NCI-H2029 (cell line): ENCODE measurements at regions not wholly inside any gene's neighbourhood (a gene's known extent, or its start where the extent isn't known, plus 50 kb on each side); places are given as distances from the start of the nearest gene placed in this dataset.
"Not testable (repeated sequence)": the region's sequence is repeated elsewhere in the genome, so short reads cannot be mapped to it uniquely, and the experiment has no call there.

Source experiments
- DNase-seq: peaks from one replicate; lab custom pipeline; 2025; lab: John Stamatoyannopoulos, UW

DNA sequence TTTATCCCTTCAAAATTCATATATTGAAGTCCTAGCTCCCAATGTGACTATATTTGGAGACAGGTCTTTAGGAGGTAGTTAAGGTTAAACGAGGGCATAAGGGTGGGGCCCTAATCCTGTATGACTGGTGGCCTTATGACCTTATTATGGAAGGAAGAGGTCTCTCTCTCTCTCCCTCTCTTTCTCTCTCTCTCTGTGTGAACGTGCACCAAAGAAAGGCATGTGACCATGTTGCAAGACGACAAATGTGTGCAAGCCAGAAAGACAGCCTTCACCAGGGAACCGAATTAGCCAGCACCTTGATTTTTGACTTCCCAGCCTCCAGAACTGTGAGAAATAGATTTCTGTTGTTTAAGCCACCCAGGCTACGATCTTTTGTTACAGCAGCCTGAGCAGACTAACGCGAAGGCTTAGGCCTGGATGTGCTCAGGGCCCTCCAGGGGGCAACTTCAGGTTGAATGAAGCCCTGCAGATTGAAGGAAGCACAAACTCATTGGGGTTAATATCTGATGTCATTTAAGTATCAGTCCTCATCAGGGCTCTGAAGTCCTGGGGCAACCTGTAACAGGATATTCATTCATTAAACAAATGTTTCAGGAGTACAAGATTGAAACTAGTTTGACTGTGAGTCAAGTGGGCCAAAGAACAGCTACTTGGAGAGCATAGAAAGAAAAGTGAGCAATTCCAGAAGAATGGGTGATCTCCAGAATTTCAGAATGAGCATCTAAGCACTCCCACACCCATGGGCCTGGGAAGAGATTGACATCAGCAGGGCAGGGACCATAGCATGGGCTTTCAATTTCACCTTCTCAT lies 157.4 kb upstream of the TNFAIP3 start:
- DNase-seq: no peak

- no peak for DNase-seq
Observed at GRCh38 chr6:137711972-137712371, 155.1 kb upstream of the TNFAIP3 start.

GRCh38 chr6:137712587-137712986 lies 154.5 kb upstream of the TNFAIP3 start:
- no peak for DNase-seq

GRCh38 chr6:137715589-137716045 lies 151.4 kb upstream of the TNFAIP3 start:
- DNase-seq: no peak

DNA sequence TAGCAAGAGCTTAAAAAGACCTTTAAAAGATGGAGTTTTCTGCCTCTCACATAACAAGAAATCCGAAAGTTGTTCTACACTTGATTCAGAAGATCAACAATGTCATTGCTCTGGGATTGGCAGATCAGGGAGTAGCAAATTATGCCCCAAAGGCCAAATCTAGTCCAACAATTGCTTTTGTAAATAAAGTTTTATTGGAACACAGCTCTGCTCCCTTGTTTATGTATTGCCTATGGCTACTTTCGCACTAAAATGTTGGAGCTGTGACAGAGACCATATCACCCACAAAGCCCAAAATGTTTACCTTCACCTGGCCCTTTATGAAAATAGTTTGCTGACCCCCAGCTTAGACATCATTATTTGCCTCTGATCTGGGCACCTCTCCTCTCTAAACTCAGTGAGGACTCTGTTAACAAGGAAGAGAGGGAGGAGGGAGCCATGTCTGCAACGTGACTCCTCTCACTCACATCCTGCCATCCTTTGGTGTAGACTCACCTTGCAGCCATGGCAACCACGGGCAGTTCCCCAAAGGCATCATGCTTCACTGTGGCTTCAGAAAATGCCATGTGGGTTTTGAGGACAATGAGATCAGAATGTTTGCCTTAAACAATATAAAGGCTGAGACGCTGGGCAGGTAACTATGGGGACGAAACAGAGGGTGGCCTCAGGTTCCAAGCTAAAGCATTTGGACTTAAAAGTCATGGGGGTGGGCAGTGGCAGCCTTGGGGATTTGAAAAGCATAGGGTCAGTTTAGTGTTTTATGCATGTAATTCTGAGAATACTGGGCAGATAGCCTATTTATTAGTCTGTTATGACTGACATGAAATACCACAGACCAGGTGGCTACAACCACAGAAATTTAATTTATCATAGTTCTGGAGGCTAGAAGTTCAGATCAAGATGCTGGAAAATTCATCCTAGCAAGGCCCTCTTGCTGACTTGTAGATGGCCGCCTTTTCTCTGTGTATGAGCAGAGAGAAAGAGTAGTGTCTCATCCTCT lies 149.7 kb upstream of the TNFAIP3 start:
- DNase-seq: peak; percentile 81

DNA sequence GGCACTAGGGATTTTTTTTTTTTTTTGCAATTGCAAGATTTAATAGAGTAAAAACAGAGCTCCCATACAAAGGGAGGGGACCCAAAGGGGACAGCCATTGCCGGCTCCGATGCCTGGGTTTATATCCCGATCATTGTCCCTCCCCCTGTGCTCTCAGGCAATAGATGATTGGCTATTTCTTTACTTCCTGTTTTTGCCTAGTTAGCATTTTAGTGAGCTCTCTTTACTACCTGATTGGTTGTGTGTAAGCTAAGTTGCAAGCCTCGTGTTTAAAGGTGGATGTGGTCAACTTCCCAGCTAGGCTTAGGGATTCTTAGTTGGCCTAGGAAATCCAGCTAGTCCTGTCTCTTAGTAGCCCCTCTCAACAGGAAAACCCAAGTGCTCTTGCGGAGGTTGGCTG lies 148.2 kb upstream of the TNFAIP3 start:
- not testable (repeated sequence) for DNase-seq

DNA sequence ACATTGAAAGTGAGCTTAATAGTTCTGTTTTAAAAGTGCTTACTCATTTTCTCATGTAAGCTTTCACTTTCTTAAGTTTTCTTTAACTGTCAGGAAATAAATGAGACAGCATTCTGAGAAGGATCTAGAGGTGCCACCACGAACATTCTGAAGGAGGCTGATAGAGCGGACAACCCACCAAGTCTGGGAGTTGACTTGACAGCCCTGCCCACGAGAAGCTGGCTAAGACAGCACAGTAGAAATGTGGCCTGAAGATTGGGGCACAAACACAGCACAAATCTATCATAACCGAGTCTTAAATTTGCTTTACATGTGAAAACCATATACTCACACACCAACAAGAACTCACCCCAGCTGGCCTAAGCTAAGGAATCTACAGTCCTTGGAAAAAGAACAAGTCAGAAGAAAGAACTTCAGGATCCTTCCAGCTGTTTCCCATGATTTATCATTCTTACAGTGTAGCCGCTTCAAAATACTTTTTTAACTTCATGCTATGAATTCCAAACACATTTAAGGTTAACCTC lies 144.2 kb upstream of the TNFAIP3 start:
- no peak for DNase-seq

DNA sequence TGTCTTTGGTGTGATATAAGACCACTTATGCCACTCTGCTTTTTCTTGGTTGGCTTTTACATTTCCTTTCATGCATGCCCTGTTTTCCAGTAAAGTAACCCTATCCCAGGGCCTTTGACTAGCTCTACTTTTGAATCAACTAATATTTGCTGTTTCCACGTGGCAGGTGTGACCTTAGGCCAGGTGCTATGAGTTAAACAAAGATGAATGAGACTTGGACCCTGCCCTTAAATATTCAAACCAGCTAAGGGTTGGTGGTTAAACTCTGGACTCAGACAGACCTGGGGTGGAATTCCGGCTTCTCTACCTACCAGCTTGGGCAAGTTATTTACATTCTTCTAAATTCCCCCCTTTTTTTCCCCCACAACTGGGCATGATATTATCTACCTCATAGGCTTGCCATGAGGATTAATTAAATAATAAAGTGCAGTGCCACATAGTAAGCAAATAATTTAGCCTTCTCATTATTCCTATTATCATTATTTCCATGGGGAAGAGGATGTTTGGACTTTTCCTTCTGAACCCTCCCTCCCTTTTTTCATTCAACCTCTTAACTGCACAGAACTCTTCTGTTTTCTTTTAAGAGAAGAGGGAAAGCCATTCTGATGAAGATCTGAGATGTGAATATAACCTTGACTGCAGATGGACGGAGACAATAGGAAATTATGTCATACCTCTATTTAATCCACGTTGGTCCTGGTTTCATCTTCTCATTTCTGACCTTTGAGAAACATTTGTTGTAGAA lies 143.6 kb upstream of the TNFAIP3 start:
- no peak for DNase-seq

GRCh38 chr6:137724018-137724403 lies 143.0 kb upstream of the TNFAIP3 start:
- no peak for DNase-seq

DNA sequence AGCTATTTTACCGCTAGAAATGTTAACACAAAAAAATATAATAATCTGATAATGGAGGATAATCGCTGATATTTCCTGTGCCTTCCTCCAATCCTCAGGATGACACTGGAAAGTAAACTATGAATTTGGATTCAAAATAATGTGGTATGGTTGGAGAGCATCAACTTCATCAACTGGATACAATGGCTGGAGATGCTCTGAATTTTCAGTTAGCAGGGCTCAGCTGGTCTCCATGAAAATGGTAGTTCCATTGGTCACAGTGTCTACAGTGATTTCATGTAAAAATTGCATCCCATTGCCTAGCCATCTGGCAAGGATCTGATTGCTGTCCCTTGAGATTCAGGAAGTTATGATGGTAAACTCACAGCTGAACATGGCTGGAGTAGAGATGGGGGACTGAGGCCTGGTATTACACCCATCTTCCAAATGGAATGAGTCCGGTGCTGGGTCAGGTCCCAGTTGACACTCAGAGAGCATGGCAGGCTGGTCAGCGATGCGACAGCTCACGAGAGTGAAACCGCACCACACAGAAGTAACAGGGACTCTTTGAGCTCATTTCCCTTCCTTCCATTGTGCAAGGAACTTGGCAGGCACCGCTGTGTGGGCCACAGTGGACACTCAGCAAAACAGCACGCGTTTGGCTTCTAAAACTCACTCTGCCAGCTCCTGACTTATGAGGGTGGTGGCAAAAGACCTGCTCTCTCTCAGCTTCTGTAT lies 142.4 kb upstream of the TNFAIP3 start:
- no peak for DNase-seq

GRCh38 chr6:137725949-137726348 lies 141.1 kb upstream of the TNFAIP3 start:
- no peak for DNase-seq

DNA sequence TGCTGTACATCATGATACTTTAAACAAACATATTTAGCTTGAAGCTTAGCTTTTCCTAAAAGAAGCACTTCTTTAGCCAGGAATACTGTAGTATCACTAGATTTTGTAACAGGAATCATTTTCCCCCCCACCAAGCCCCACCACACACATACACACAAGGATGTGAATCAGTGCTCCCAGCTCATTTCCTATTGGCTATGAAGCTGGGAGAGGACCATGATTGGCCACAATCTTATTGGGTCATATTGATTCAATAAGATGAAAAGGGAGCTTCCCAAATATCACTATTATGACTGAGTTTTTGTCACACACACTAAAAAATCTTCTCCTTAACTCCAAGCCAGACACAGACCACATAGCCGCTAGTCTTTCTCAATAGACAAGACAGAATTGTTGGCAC lies 140.5 kb upstream of the TNFAIP3 start:
- no peak for DNase-seq

- no peak for DNase-seq
Observed at GRCh38 chr6:137727216-137727765, 139.8 kb upstream of the TNFAIP3 start.

GRCh38 chr6:137728386-137729349 lies 138.4 kb upstream of the TNFAIP3 start:
- DNase-seq: no peak

GRCh38 chr6:137729866-137730629 lies 137.0 kb upstream of the TNFAIP3 start:
- DNase-seq: no peak

- DNase-seq: no peak
Observed at GRCh38 chr6:137731600-137731959, 135.5 kb upstream of the TNFAIP3 start.

- no peak for DNase-seq
Observed at GRCh38 chr6:137731960-137732616, 135.0 kb upstream of the TNFAIP3 start.

DNA sequence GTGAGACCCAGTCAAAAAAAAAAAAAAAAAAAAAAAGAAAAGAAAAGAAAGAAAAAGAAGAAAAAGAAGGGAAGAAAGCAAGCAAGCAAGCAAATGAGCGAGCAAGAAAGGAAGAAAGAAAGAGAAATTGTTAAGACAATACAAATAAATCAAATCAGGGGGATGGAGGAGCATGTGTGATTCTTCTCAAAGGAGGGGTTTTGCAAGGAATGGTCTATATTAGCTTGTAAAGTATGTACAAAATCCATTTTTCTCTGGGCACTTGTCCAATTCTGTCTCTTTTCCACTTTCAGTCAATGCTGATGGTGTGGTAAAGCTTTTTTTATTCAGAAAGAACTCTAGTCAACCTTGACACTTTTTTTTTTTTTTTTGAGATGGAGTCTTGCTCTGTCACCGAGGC lies 133.7 kb upstream of the TNFAIP3 start:
- no peak for DNase-seq
